ENCODE measurements at regions not wholly inside any gene's neighbourhood (a gene's known extent, or its start where the extent isn't known, plus 50 kb on each side); places are given as distances from the start of the nearest gene placed in this dataset.

DNA sequence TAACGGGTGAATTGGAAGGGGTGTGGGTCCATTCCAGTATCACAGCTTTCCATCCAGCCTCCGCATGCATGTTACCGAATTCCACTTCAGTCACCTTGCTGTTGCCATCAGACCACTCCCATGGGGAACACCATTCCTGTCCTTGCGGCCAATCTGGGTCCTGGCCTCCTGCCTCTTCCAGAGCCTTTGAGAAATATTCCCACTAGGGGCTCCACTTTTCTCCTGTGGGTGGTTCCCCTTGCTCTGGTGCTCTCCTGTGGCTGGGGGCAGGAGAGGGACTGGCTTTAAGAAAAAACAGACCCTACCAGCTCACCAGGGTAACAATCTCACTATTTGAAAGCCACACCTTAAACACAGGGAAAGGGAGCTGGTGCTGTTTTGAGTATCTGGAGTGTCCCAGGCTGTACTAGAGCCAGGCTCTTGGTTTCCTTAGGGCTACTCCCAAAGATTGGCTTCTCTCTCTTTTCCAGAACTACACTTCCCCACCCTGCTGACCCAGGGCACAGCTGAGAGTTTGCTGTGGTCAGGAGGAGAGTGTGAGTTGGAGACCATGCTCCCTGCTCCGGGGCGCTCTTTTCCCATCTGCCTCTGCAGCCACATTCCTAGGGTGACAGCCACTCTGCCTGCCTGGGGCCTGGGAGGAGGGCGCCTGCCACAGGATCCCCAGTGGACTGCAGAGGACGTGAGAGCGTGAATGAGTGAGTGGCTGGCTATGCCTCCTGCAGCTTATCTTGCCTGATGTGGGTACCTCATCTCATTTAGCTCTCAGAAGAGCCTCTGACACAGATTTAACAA, 460.8 kb upstream of the HS6ST1 start:
- peak; percentile 61 for DNase-seq (ENCODE audit: low spot score)
- intact Hi-C loops (cut with DNase I): no loop called here

GRCh38 chr2:128780434-128781080, 461.9 kb upstream of the HS6ST1 start:
- peak; percentile 60 for DNase-seq (ENCODE audit: low spot score)

DNA sequence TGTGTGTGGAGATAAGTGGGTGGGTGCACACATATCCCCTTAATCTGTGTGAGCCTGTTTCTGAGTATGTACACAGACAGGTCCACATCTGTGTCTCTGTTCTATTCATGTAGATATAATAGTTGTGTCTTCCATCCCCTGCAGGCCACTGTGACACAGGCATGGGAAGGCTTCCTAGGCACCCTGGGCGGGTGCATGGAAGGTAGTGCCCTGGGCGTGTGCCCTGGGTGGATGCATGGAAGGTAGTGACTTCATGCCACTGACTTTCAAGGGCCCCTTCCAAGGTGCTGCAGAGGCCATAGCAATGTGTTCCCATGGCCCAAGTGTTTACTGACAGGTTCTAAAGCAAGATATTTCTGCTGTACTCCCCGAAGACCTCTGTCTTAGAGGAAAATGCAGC, 462.5 kb upstream of the HS6ST1 start:
- intact Hi-C loops (cut with DNase I): no loop called here
- peak; percentile 44 for DNase-seq (ENCODE audit: low spot score)

More at GRCh38 chr2:128780434-128781080, 461.9 kb upstream of the HS6ST1 start:
- intact Hi-C loops (cut with DNase I): no loop called here

DNA sequence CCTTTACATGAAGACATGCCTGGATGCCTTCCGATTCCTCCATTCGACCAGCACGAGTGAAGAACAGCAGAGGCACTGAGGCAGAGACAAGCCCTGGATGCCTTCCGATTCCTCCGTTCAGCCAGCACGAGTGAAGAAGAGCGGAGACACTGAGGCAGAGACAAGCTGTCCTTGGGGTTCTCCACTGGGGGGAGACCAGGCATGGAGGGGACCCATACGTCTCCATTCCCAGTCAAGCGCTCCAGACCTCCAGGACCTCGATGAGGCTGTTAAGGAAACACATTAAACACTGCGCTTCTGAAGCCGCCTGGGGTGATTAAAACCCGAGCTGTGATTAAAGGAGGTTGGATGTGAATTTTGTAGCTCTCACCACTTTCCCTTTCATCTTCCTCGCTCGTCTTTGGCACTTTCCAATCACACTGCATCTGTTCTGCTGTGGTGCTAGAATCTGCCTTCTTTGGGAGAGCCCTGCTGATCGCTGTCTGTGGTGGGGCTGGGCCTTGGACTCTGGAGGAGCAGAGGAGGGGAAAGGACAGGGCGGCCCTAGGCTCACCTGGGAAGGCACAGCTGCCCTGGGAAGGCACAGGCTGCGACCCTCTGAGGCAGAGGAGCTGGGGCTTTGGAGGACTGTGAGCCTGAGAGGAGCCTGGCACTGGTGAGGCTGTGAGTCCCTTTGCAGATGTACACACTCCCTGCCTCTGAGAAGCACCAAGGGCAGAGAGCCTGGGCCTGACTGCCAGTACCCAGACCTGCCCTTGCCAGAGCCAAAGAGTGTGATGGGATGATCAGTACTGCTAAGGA, 463.1 kb upstream of the HS6ST1 start:
- peak; percentile 70 for DNase-seq (ENCODE audit: low spot score)
- intact Hi-C loops (cut with DNase I): no loop called here

DNA sequence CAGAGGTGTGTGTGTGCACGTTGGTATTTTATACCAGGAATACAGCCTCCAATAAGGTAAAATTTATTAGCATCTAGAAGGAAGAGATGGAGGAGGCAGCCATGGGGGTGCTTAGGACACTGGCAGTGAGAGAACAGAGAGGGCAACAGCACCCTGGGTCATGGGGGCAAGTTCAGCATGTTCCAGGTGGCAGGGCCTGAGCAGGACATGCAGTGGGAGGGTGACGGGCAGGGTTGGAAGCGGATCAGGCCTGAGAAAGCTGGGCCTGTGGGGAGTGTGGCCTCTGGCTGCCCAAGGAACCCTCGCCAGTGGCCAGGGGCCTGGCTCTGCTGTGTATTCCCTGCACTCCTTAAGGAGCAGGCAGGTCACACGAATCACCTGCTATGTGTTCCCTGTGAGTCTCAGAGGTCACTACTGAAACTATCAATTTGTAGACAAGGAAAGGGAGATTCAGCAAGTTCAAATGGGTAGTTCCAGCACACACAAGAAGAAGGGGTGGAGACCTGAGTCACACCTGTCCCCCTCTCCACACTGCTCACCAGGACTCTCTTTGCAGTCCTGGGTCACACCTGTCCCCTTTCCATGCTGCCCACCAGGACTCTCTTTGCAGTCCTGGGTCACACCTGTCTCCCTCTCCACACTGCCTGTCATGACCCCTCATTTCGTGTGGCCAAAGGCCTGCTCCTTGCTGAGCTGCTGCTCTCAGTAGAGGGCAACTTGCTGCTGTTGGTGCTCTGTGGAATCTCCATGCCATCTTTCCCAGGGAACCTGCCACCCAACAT, 463.9 kb upstream of the HS6ST1 start:
- peak; percentile 73 for DNase-seq (ENCODE audit: low spot score)
- intact Hi-C loops (cut with DNase I): no loop called here

DNA sequence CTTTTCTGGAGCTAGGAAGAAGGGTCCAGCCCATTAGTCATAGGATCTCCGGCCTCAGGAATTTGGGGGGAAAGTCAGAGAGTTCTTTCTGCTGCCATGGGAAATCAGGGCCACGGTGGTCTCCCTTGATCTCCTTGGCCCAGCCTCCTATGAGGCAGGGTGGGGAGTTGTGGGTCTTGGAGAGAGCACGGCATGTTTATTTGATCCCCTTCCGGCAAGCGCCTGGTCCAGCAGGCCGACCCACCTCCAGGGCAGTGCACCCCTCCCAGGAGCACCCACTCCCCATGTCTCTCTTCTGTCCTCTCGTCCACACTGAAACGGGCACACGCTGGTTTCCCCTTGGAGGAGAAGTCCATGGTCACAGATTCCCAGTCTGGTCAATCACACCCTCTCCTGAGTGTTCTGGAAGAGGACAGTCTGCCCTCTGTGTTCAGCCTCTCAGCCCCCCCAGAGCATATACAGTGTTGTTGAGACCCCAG, 464.6 kb upstream of the HS6ST1 start:
- DNase-seq (ENCODE audit: low spot score): peak; percentile 70
- intact Hi-C loops (cut with DNase I): no loop called here

DNA sequence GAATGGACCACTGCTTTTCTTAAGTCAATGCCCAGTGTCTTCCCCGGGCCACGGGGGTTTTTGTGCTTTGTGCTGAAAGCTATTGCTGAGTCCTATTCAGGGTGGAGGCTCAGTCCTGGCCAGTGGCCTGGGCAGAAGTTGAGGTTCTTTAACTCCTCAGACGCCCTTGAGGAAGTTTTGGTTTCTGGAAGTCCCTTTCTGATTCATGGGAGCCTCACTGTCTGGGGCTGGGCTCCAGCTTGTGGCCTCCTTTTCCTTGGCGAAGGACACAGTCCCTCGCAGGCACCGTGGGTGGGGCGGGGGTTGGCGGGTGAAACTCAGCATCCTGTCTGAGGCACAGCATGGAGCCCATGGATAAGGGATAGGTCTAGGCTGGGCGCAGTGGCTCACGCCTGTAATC, 465.2 kb upstream of the HS6ST1 start:
- intact Hi-C loops (cut with DNase I): no loop called here
- peak; percentile 69 for DNase-seq (ENCODE audit: low spot score)

- intact Hi-C loops (cut with DNase I): no loop called here
- DNase-seq (ENCODE audit: low spot score): peak; percentile 36
These were observed 466.1 kb upstream of the HS6ST1 start for GRCh38 chr2:128784626-128785306.

GRCh38 chr2:128786316-128786715, 467.6 kb upstream of the HS6ST1 start:
- intact Hi-C loops (cut with DNase I): no loop called here
- DNase-seq (ENCODE audit: low spot score): peak; percentile 9

DNA sequence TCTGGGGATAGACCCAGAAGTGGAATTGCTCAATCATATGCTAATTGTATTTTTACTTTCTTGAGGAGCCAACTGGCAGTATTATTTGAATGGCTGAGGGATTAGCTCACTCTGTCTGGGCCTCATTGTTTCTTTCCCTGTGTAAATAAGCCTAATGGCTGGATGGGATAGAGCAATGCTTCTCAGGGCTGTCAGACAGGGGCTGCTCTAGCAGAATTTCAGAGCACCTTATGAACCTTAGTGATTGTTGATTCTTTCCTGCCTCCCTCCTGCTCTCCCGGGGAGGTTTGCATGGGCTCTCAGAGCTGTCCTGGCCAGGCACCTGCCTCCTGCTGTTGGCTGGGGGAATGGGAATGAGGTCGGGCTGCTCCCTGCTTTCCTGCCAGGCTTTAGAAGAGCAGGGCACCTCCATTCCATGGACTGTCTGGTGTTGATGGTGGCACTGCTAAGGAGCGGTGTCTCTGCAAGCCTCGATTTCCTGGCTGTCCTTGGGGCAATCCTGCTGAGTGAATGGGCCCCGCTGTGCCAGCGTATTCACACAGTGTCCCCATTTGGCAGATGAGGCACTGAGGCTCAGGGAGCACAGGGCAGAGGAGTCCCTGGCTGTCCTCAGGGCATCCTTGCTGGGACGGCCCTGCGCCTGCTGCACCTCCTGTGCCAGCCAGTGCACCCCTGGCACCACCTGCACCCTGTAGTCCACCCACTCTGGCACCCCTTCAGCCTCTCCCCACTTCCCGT, 468.2 kb upstream of the HS6ST1 start:
- intact Hi-C loops (cut with DNase I): no loop called here

GRCh38 chr2:128787616-128788015, 468.9 kb upstream of the HS6ST1 start:
- intact Hi-C loops (cut with DNase I): no loop called here
- no peak for DNase-seq (ENCODE audit: low spot score)

More for the DNA sequence above, 468.2 kb upstream of the HS6ST1 start:
- DNase-seq (ENCODE audit: low spot score): peak; percentile 63

DNA sequence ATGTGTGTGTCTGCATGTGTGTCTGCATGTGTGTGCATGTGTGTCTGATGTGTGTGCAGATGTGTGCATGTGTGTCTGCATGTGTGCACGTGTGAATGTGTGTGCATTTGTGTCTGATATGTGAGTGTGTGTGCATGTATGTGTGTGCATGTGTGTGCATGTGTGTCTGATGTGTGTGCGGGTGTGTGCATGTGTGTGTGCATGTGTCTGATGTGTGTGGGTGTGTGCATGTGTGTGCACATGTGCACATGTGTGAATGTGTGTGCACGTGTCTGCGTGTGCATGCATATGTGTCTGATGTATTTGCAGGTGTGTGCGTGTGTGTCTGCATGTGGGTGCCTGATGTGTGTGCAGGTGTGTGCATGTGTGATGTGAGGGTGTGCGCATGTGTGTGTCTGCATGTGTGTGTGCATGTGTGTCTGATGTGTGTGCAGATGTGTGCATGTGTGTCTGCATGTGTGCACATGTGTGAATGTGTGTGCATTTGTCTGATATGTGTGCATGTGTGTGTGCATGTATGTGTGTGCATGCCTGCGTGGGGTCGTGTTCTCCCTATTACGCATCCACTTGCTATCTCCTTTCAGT, 470.1 kb upstream of the HS6ST1 start:
- peak; percentile 41 for DNase-seq (ENCODE audit: low spot score)
- intact Hi-C loops (cut with DNase I): no loop called here

- intact Hi-C loops (cut with DNase I): no loop called here
- DNase-seq (ENCODE audit: low spot score): peak; percentile 14
These were observed 470.6 kb upstream of the HS6ST1 start for GRCh38 chr2:128789221-128789620.

DNA sequence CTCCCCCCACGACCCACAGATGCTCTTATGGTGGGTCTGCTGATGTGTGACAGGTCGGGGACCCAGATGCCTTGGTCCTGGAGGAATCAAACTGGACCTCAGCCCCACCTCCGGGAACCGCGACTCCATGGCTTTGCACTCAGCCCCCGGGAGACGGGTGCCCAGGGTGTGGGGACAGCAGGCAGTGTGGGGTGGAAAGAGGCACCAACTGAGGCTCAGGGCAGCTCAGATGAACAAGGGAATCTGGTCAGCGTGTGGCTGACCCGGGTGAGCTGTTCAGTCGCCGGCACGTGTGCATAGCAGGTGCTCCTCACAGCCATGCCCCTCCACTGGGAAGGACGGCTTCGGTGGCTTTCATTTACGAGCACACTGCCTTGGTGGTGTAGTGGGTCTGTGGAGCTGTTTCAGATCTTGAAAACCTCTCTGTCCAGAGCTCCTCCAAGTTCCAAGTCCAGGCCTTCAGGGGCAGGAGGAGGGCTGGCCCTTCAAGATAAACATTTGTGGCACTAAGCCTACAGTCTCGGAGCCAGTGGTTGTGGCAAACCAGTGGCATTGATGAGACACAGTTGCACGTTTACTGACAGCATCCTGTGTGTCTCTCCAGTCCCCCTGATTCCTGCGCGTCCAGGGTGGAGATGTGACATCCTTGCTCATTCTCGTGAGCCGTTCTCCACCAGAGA, 471.2 kb upstream of the HS6ST1 start:
- intact Hi-C loops (cut with DNase I): no loop called here
- peak; percentile 50 for DNase-seq (ENCODE audit: low spot score)

GRCh38 chr2:128790541-128791001, 471.9 kb upstream of the HS6ST1 start:
- DNase-seq (ENCODE audit: low spot score): no peak
- intact Hi-C loops (cut with DNase I): no loop called here

- intact Hi-C loops (cut with DNase I): no loop called here
These were observed 472.7 kb upstream of the HS6ST1 start for GRCh38 chr2:128791120-128791984.

More at GRCh38 chr2:128791120-128791984, 472.7 kb upstream of the HS6ST1 start:
- DNase-seq (ENCODE audit: low spot score): no peak
